ENCODE measurements at regions not wholly inside any gene's neighbourhood (a gene's known extent, or its start where the extent isn't known, plus 50 kb on each side); places are given as distances from the start of the nearest gene placed in this dataset.

- no peaks in the 10 kb centered on the region for H3K27me3 ChIP-seq (ENCODE audit: insufficient read depth, low read length)
- H3K9me3 ChIP-seq (ENCODE audit: low read length), result no peaks in the 10 kb centered on the region
- no peak overlapping the region for H2AFZ ChIP-seq (ENCODE audit: low read depth, low read length)
- H3K4me3 ChIP-seq (ENCODE audit: low read length), result no peak overlapping the region
- H3K4me1 ChIP-seq (ENCODE audit: insufficient read depth, low read length), result no peaks in the 10 kb centered on the region
- H3K36me3 ChIP-seq (ENCODE audit: insufficient read depth, low read length), result no peaks in the 10 kb centered on the region
Measured at GRCh38 chr2:82599021-82599420, 1860.1 kb downstream of the SUCLG1 start.

DNA sequence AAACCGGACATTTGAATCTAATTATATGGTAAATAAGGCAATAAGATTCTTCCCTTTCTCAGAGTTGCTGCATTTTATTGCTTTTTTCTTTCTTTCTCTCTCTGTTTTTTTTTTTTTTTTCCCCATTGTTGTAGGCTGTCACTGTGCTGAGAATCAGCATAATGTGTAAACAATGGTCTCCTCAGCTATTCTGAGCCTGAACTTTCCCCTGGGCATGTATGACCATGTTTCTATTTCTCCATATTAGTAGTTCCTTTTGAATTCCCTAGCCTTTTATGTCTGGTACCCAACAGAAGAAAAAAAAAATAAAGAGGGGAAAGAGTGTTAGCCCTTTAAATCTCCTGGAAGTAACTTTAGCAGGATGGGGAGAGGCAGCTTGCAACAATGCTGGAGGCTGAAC is 1862.5 kb downstream of the SUCLG1 start:
- no peak overlapping the region for H2AFZ ChIP-seq (ENCODE audit: low read depth, low read length)
- H3K4me3 ChIP-seq (ENCODE audit: low read length), result no peak overlapping the region
- H3K36me3 ChIP-seq (ENCODE audit: insufficient read depth, low read length), result no peaks in the 10 kb centered on the region
- no peaks in the 10 kb centered on the region for H3K9me3 ChIP-seq (ENCODE audit: low read length)
- H3K27me3 ChIP-seq (ENCODE audit: insufficient read depth, low read length), result no peaks in the 10 kb centered on the region
- no peaks in the 10 kb centered on the region for H3K4me1 ChIP-seq (ENCODE audit: insufficient read depth, low read length)

- Histone ChIP-seq H3K4me3 (ENCODE audit: low read length) (no peak overlapping the region), H2AFZ (ENCODE audit: low read depth, low read length) (no peak overlapping the region), H3K9me3 (ENCODE audit: low read length) (no peaks in the 10 kb centered on the region), H3K27me3 (ENCODE audit: insufficient read depth, low read length) (no peaks in the 10 kb centered on the region), H3K4me1 (ENCODE audit: insufficient read depth, low read length) (no peaks in the 10 kb centered on the region), H3K36me3 (ENCODE audit: insufficient read depth, low read length) (no peaks in the 10 kb centered on the region)
Measured at GRCh38 chr2:82591718-82592117, 1867.4 kb downstream of the SUCLG1 start.

DNA sequence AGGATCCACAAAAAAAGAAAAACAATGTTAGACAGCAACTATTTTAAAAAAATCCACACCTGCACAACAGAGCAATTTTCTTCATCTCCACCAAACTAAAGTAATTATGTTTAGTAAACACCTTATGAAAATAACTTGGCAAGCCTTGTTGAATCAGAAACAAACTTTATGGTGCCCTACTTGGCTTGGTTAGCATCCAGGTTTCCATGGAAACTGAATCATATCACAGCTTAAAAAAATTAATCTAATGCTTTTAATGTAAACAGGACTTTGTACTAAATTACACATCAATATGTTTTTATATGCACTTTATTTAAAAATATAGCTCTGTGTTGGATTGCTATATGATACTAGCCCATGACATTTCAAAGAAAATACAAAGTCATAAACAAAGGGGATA is 1882.4 kb downstream of the SUCLG1 start:
- Histone ChIP-seq H3K27me3 (ENCODE audit: insufficient read depth, low read length) (no peaks in the 10 kb centered on the region), H3K4me1 (ENCODE audit: insufficient read depth, low read length) (no peaks in the 10 kb centered on the region), H3K36me3 (ENCODE audit: insufficient read depth, low read length) (no peaks in the 10 kb centered on the region), H2AFZ (ENCODE audit: low read depth, low read length) (no peak overlapping the region), H3K9me3 (ENCODE audit: low read length) (no peaks in the 10 kb centered on the region), H3K4me3 (ENCODE audit: low read length) (no peak overlapping the region)

DNA sequence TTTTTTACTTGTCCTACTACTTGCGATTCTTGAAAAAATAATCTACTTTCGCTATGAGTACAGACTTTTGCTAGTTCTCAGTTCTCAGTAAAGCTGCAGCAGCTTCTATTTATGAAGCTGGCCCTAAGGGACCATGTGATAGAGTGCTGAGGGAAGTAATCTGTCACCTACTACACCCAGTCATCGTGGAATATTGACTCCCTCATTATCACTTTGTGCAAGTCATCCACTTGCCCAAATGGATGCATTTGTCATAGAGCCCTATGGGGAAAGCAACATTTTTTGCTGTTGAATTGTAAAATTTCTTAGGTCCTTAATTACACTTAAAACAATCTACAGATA is 1919.8 kb downstream of the SUCLG1 start:
- Histone ChIP-seq H3K4me3 (ENCODE audit: low read length) (no peak overlapping the region), H3K9me3 (ENCODE audit: low read length) (no peaks in the 10 kb centered on the region), H2AFZ (ENCODE audit: low read depth, low read length) (no peak overlapping the region), H3K27me3 (ENCODE audit: insufficient read depth, low read length) (no peaks in the 10 kb centered on the region), H3K4me1 (ENCODE audit: insufficient read depth, low read length) (no peaks in the 10 kb centered on the region), H3K36me3 (ENCODE audit: insufficient read depth, low read length) (no peaks in the 10 kb centered on the region)

DNA sequence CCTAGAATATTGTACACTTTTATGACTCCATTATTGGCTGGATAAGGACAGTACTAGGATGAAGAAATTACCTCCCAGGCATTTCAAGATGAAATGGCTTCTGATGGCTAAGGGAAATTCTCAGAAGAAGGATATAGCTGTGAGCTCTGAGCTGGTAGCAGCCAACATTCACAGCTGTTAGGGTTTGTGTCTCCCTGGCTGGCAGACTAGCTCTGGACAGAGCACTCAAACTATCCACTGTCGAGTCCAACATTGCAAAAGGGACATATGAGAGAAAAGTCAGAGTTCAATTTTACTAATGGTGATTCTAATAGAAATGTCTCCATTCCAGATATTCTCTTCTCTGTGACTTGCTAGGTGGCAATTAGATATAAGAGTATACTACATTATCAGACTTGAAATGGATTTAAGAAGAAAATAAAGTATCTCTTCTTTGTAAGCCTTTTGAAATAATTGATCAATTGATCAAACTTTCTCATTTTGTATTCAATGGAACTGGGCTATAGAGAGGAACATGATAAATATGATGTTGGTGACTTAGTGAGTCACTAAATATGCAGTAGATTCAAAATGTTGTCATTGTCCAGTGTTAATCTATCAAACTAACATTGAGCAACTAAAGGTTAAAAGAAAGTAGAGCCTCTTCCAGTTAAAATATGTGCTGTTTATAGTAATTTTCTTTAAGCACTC is 1920.3 kb downstream of the SUCLG1 start:
- Histone ChIP-seq H3K27me3 (ENCODE audit: insufficient read depth, low read length) (no peaks in the 10 kb centered on the region), H2AFZ (ENCODE audit: low read depth, low read length) (no peak overlapping the region), H3K9me3 (ENCODE audit: low read length) (no peaks in the 10 kb centered on the region), H3K4me3 (ENCODE audit: low read length) (no peak overlapping the region), H3K4me1 (ENCODE audit: insufficient read depth, low read length) (no peaks in the 10 kb centered on the region), H3K36me3 (ENCODE audit: insufficient read depth, low read length) (no peaks in the 10 kb centered on the region)

DNA sequence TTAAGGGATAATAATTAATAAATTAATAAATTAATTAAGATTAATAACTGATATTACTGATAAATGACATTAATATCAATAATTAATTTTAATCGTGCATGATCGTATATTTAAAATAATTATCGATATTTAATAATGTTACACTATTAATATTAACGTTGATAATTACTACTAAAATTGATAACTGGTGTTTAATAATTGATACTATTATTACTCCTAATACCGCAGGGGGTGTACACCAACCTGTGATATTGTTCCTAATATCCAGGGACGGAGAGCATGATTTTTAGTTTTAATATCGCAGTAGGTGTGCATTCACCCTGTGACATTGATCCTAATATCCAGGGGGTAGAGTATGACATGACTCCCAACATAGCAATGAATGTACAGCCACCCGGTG is 1930.8 kb downstream of the SUCLG1 start:
- Histone ChIP-seq H3K9me3 (ENCODE audit: low read length) (no peaks in the 10 kb centered on the region), H3K27me3 (ENCODE audit: insufficient read depth, low read length) (no peaks in the 10 kb centered on the region), H3K4me1 (ENCODE audit: insufficient read depth, low read length) (no peaks in the 10 kb centered on the region), H2AFZ (ENCODE audit: low read depth, low read length) (no peak overlapping the region), H3K36me3 (ENCODE audit: insufficient read depth, low read length) (no peaks in the 10 kb centered on the region), H3K4me3 (ENCODE audit: low read length) (no peak overlapping the region)

- Histone ChIP-seq H3K4me3 (ENCODE audit: low read length) (no peak overlapping the region), H3K4me1 (ENCODE audit: insufficient read depth, low read length) (no peaks in the 10 kb centered on the region), H3K27me3 (ENCODE audit: insufficient read depth, low read length) (no peaks in the 10 kb centered on the region), H3K9me3 (ENCODE audit: low read length) (no peaks in the 10 kb centered on the region), H3K36me3 (ENCODE audit: insufficient read depth, low read length) (no peaks in the 10 kb centered on the region), H2AFZ (ENCODE audit: low read depth, low read length) (no peak overlapping the region)
Measured at GRCh38 chr2:82527124-82527523, 1932.0 kb downstream of the SUCLG1 start.

- H3K36me3 ChIP-seq (ENCODE audit: insufficient read depth, low read length), result no peaks in the 10 kb centered on the region
- H3K9me3 ChIP-seq (ENCODE audit: low read length), result no peaks in the 10 kb centered on the region
- H3K4me3 ChIP-seq (ENCODE audit: low read length), result no peak overlapping the region
- H3K4me1 ChIP-seq (ENCODE audit: insufficient read depth, low read length), result no peaks in the 10 kb centered on the region
- no peaks in the 10 kb centered on the region for H3K27me3 ChIP-seq (ENCODE audit: insufficient read depth, low read length)
- H2AFZ ChIP-seq (ENCODE audit: low read depth, low read length), result no peak overlapping the region
Measured at GRCh38 chr2:82526277-82526676, 1932.8 kb downstream of the SUCLG1 start.

DNA sequence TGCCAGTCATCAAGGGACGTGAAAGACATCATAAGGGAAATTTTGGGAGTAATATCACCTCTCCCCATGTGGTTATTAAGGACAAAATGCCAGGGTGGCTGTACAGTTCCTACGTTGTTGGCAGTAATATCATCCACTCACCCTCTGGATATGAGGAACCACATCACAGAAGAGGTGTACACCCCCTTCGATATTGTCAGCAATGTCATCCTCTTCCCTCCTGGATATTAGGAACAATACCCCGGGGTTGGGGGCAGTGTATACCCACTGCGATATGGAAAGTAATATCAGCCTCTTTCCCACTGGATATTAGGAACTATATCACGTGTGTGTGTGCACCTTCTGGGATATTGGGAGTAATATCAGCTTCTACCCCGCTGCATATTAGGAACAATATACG is 1933.3 kb downstream of the SUCLG1 start:
- Histone ChIP-seq H2AFZ (ENCODE audit: low read depth, low read length) (no peak overlapping the region), H3K9me3 (ENCODE audit: low read length) (no peaks in the 10 kb centered on the region), H3K27me3 (ENCODE audit: insufficient read depth, low read length) (no peaks in the 10 kb centered on the region), H3K36me3 (ENCODE audit: insufficient read depth, low read length) (no peaks in the 10 kb centered on the region), H3K4me1 (ENCODE audit: insufficient read depth, low read length) (no peaks in the 10 kb centered on the region), H3K4me3 (ENCODE audit: low read length) (no peak overlapping the region)

DNA sequence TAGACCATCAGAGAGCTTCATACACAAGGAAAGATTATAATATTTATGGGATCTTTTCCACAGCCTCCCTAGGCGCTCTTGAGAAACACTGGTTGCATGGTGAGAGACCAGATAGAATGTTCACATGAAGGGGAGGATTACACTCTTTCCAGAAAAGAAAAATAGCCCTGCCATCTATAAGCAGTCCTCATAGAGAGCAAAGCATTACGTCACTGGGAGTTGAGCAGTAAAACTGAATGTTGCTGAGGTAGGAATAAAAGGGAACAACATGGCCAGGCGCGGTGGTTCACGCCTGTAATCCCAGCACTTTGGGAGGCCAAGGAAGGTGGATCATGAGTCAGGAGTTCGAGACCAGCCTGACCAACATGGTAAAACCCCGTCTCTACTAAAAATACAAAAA is 1934.3 kb downstream of the SUCLG1 start:
- Histone ChIP-seq H2AFZ (ENCODE audit: low read depth, low read length) (no peak overlapping the region), H3K4me1 (ENCODE audit: insufficient read depth, low read length) (no peaks in the 10 kb centered on the region)

DNA sequence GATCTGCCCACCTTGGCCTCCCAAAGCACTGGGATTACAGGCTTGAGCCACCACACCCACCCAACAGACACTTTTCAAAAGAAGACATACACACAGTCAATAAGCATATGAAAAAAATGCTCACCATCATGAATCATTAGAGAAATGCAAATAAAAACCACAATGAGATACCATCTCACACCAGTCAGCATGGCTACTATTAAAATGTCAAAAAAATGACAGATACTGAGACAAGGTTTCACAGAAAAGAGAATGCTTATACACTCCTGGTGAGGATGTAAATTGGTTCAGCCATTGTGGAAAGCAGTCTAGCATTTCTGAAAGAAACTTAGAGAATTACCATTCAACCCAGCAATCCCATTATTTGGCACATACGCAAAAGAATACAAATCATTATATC is 1947.2 kb downstream of the SUCLG1 start:
- H3K27me3 ChIP-seq (ENCODE audit: insufficient read depth, low read length), result no peaks in the 10 kb centered on the region
- no peaks in the 10 kb centered on the region for H3K9me3 ChIP-seq (ENCODE audit: low read length)
- H2AFZ ChIP-seq (ENCODE audit: low read depth, low read length), result no peak overlapping the region
- H3K36me3 ChIP-seq (ENCODE audit: insufficient read depth, low read length), result no peaks in the 10 kb centered on the region
- no peaks in the 10 kb centered on the region for H3K4me1 ChIP-seq (ENCODE audit: insufficient read depth, low read length)
- no peak overlapping the region for H3K4me3 ChIP-seq (ENCODE audit: low read length)

More for the DNA sequence above, 1934.3 kb downstream of the SUCLG1 start:
- no peaks in the 10 kb centered on the region for H3K27me3 ChIP-seq (ENCODE audit: insufficient read depth, low read length)
- no peak overlapping the region for H3K4me3 ChIP-seq (ENCODE audit: low read length)
- H3K36me3 ChIP-seq (ENCODE audit: insufficient read depth, low read length), result no peaks in the 10 kb centered on the region
- no peaks in the 10 kb centered on the region for H3K9me3 ChIP-seq (ENCODE audit: low read length)

DNA sequence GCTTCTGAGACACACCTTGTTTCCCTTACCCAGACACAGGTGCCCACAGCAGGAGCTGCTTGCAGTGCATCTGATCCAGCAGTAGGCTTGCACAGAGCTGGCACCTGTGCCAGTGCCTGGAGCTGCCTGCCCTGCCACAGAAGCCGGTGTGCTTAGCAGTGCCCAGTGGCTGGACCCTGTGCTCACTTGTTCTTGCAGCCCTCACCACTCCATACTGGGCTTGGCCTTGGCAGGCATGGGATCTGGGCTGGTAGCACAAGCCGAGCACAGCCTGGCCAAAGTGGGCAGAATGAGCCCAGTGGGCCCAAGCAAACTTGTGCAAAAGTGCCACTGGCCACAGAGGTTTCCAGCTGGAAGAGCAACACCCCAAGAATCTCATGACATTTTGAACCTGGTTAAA is 1950.4 kb downstream of the SUCLG1 start:
- Histone ChIP-seq H3K36me3 (ENCODE audit: insufficient read depth, low read length) (no peaks in the 10 kb centered on the region), H3K9me3 (ENCODE audit: low read length) (no peaks in the 10 kb centered on the region), H3K4me3 (ENCODE audit: low read length) (no peak overlapping the region), H3K27me3 (ENCODE audit: insufficient read depth, low read length) (no peaks in the 10 kb centered on the region), H3K4me1 (ENCODE audit: insufficient read depth, low read length) (no peaks in the 10 kb centered on the region), H2AFZ (ENCODE audit: low read depth, low read length) (no peak overlapping the region)

GRCh38 chr2:82507657-82508056 is 1951.4 kb downstream of the SUCLG1 start:
- H3K9me3 ChIP-seq (ENCODE audit: low read length), result no peaks in the 10 kb centered on the region
- no peak overlapping the region for H2AFZ ChIP-seq (ENCODE audit: low read depth, low read length)
- no peaks in the 10 kb centered on the region for H3K4me1 ChIP-seq (ENCODE audit: insufficient read depth, low read length)
- no peaks in the 10 kb centered on the region for H3K36me3 ChIP-seq (ENCODE audit: insufficient read depth, low read length)
- no peak overlapping the region for H3K4me3 ChIP-seq (ENCODE audit: low read length)
- no peaks in the 10 kb centered on the region for H3K27me3 ChIP-seq (ENCODE audit: insufficient read depth, low read length)
